H7 (cell line): ENCODE measurements at regions not wholly inside any gene's neighbourhood (a gene's known extent, or its start where the extent isn't known, plus 50 kb on each side); places are given as distances from the start of the nearest gene placed in this dataset.
"Not testable (repeated sequence)": the region's sequence is repeated elsewhere in the genome, so short reads cannot be mapped to it uniquely, and the experiment has no call there.

Source experiments
- DNase-seq: peaks from one replicate; pipeline ENCODE4 v3.0.0; 2012
- H3K27me3 ChIP-seq: 2 replicates; pipeline ENCODE4 v1.6.0; 2011; ENCODE audit warnings: mild to moderate bottlenecking, low read length; ENCODE audit not compliant: control insufficient read depth, insufficient read depth
- H3K36me3 ChIP-seq: replicated peaks from 2 replicates; pipeline ENCODE4 v1.5.1; 2011; ENCODE audit warnings: low read length; ENCODE audit not compliant: control insufficient read depth, insufficient read depth
- H3K4me3 ChIP-seq: 2 replicates; pipeline ENCODE4 v1.5.1; 2011; ENCODE audit warnings: low read depth, mild to moderate bottlenecking, control low read depth, low read length, moderate library complexity; ENCODE audit not compliant: insufficient read depth

- DNase-seq = no peak
- Histone ChIP-seq H3K36me3 (no peaks in the 10 kb centered on the region), H3K27me3 (no peaks in the 10 kb centered on the region), H3K4me3 (no peak overlapping the region)
Observed at GRCh38 chr6:14228571-14228970, 111.0 kb downstream of the CD83 start.

DNA sequence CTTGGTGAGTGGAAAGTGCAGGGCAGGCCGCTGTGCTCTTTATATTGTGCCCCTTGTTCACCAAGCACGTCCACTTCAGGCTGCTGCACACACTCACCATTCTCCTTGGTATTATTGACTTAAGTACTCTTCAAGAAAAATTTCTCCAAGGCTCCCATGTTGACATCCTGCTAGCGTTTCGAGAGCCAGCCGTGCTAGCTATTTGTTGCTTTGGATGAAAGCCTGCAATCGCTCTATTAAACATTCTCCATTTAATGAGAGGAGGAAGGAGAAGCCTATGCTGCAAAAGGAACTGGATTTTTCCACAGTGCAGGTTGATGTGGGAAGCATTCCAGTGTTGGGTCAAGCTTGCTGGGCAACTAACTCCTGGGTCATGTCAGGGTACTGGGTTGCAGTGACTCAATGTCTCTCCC lies 113.5 kb downstream of the CD83 start:
- Histone ChIP-seq H3K27me3 (no peaks in the 10 kb centered on the region), H3K36me3 (no peaks in the 10 kb centered on the region), H3K4me3 (no peak overlapping the region)
- no peak for DNase-seq

- no peak for DNase-seq
- Histone ChIP-seq H3K36me3 (no peaks in the 10 kb centered on the region), H3K27me3 (no peaks in the 10 kb centered on the region), H3K4me3 (no peak overlapping the region)
Observed at GRCh38 chr6:14231501-14232280, 114.1 kb downstream of the CD83 start.

GRCh38 chr6:14232889-14233288 lies 115.3 kb downstream of the CD83 start:
- H3K36me3 ChIP-seq = no peaks in the 10 kb centered on the region
- H3K27me3 ChIP-seq = no peaks in the 10 kb centered on the region
- H3K4me3 ChIP-seq = no peak overlapping the region
- DNase-seq = no peak

DNA sequence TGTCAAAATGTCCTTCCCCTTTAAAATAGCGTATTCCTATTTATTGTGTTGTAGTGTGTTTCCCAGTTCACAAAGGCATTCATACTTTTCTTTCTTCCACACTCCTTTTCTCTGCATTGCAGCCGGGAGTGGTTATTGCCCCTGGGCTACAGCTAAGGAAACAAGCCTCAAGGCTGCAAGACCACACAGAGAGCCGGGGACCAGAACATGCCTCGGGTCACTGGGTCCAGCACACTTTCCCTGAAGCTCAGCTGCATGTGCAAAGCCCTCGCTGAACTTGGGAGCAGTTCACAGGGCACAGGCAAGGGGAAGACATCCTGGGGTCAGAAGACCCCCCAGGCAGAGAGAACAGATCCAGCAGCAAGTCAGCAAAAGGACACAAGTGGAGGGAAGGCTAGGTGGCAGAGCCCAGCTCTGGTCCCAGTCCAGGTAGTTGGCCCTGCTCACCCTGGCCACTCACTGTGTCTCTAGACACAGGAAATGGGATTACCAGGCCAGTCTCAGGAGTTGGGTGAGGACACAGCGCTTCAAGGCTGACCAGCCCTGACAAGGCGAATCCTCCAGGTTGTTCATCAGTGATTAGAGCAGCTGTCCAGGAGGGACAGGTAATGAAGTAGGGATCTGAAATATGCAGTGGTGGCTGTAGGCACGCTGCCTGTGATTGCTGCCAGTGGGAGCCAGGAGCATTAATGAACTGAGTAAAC lies 118.2 kb downstream of the CD83 start:
- Histone ChIP-seq H3K36me3 (no peaks in the 10 kb centered on the region), H3K27me3 (no peaks in the 10 kb centered on the region), H3K4me3 (no peak overlapping the region)
- no peak for DNase-seq

DNA sequence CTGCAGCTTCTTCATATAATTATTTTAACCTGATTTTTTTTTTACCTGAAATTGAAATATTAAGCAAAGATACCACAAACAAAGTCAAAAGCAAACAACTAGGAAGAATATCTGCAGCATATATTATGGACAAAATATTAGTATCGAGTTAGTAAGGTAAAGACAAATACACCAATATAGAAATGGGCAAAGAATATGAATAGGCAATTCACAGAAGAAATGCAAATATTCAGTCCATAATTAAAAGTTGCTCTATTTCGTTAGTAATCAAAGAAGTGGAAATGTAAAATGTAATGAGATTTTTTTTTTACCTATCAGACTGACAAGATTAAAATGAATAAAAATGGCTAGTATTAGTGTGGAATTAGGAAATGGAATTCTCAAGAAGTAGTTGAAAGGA lies 121.5 kb downstream of the CD83 start:
- Histone ChIP-seq H3K27me3 (no peaks in the 10 kb centered on the region), H3K4me3 (no peak overlapping the region), H3K36me3 (no peaks in the 10 kb centered on the region)
- no peak for DNase-seq

DNA sequence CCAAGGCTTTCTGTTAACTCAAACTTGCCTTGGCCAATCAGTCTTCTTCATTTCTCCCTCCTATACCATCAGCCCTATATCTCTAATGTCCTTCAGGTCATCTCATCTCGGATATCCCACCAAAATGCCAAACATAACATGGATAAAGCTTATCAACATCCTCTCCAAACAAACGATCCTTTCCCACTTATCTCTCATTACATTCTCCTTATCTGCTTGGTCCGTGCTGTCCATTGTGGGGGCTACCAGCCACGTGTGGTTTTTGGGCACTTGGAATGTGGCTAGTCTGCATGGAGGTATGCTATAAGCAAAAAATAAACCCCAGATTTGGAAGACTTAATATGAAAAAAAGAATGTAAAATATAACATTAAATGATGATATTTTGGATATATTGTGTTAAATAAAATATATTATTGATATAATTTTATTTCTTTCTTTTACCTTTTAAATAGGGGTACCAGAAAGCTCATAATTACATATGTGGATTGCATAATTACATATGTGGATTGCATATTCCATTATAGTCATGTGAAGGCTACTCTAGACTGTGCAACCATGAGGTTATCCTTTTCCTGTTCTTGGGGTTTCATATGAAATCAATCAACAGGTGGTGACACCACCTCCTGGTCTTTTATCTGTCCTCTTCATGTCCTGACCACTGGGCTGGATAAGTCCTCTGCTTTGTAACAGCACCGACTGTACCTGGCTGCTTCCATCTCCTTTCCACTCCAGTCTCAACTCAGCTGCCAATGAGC lies 123.0 kb downstream of the CD83 start:
- H3K4me3 ChIP-seq = no peak overlapping the region
- H3K36me3 ChIP-seq = no peaks in the 10 kb centered on the region
- H3K27me3 ChIP-seq = no peaks in the 10 kb centered on the region
- DNase-seq = no peak

DNA sequence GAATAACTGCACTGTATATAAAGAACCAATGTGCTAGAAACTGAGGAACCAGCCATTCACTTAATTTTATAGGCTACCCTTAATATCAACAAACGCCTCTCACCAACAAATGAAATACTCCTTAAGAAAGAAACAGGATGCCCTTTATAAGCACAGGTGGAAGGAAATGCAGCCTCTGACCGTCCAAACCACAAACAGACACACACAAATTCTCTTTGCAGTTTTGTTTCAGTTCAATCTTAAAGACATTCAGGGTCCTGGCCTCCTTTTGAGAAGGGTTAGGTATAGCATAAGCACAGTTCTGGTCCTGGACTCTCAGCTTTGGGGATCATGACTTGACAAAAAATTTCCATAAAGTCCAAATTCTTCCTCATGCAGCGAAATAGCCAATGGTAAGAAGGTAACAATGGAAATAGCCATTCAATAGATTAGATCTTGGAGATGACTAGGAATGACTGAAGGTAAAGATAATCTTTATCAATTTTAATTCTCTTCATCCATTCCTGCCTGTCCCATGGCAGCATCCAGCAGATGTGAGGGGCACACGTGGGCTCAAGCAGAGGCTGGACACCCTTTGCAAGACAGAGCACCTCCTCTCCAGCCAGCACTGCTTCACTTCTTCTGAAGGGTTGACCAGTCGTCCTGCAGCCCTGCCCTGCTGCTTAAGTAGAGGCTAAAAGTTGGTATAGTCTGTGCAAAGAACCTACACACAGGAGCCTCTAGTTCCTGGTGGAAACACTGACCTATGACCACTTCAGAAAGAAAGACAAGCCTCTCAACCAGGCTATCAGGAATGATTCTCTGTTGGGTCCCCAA lies 123.9 kb downstream of the CD83 start:
- Histone ChIP-seq H3K36me3 (no peaks in the 10 kb centered on the region), H3K4me3 (no peak overlapping the region), H3K27me3 (no peaks in the 10 kb centered on the region)
- no peak for DNase-seq

GRCh38 chr6:14242912-14243311 lies 125.3 kb downstream of the CD83 start:
- DNase-seq, H3K4me3 ChIP-seq, H3K36me3 ChIP-seq, H3K27me3 ChIP-seq: not testable (repeated sequence)

DNA sequence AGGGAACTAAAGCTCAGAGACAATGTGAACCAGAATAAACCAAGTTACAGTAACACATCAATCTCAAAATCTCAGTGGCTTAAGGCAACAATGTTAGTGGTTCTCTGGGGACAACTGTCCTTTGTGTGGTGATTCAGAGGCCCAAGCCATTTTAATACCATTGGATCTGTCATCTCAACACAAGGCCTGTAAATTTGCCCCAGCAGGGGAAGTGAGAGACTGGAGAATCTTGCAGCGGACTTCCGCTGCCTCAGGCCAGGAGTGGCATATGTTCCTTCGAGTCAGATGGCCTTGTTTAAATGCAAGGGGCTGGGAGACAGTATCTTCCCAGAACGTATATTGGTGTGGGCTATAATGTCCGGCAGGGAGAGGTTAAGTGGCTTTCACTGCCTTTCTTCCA lies 126.0 kb downstream of the CD83 start:
- no peaks in the 10 kb centered on the region for H3K27me3 ChIP-seq
- no peak for DNase-seq
- H3K4me3 ChIP-seq = no peak overlapping the region
- H3K36me3 ChIP-seq = no peaks in the 10 kb centered on the region

- Histone ChIP-seq H3K4me3 (no peak overlapping the region), H3K27me3 (no peaks in the 10 kb centered on the region), H3K36me3 (no peaks in the 10 kb centered on the region)
- no peak for DNase-seq
Observed at GRCh38 chr6:14246876-14247275, 129.3 kb downstream of the CD83 start.

GRCh38 chr6:14250573-14250972 lies 133.0 kb downstream of the CD83 start:
- Histone ChIP-seq H3K36me3 (no peaks in the 10 kb centered on the region), H3K4me3 (no peak overlapping the region), H3K27me3 (no peaks in the 10 kb centered on the region; the same call in 1 of the 2 replicates)
- no peak for DNase-seq

DNA sequence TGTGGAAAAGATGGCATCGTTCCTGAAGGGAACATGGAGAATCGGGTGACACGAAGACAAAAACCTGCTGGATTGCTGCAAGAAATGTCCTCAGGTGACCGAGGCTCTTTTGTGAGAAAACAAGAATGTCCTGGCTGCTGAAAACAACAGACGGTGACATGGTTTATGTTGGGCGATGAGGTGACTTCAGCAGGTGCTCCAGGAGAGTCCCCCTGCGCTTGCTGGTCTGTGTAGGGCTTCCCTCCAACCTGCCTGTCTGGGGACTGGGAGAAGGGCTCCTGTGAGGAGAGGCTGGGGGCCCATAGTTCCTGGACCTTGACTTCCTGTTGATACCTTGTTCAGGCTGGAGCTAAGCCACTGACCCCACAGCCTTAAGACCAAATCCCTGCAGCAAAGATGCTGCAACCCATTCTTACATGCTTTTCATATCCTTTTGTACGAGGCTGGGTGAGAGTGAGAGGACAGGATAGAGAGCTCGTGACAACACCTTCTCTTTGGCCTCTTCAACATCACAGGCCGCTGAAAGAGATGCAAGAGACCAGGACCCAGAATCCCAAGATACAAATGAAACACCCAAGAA lies 134.8 kb downstream of the CD83 start:
- H3K4me3 ChIP-seq = no peak overlapping the region
- H3K27me3 ChIP-seq = no peaks in the 10 kb centered on the region; the same call in 1 of the 2 replicates
- DNase-seq = no peak
- no peaks in the 10 kb centered on the region for H3K36me3 ChIP-seq

DNA sequence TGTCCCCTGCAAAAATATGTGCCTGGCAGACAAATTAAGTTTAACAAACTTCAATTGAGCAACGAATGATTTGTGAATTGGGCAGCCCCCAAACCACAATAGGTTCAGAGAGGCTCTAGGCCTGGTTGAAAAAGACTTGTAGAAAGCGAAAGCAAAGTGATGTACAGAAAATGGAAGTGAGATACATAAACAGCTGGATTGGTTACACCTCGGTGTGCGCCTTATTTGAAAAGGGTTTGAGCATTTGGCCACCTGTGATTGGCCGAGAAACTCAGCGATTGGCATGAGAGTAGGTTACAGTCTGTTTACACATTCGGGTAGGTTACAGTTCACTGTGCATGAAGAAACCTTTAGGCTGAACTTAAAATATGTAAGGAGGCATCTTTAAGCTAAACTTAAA lies 136.9 kb downstream of the CD83 start:
- Histone ChIP-seq H3K36me3 (no peaks in the 10 kb centered on the region), H3K4me3 (no peak overlapping the region), H3K27me3 (no peaks in the 10 kb centered on the region; the same call in 1 of the 2 replicates)
- DNase-seq = no peak
